HEK293T (cell line): ENCODE measurements at regions not wholly inside any gene's neighbourhood (a gene's known extent, or its start where the extent isn't known, plus 50 kb on each side); places are given as distances from the start of the nearest gene placed in this dataset.

Experiments used
- CTCF ChIA-PET: fragments of 350-600 bp; formaldehyde crosslinking; extraction: SDS; loops from one replicate; lab custom pipeline; 2021; ENCODE audit warnings: antibody characterized with exemption, inconsistent platforms; lab: Yijun Ruan, JAX
- POLR2A ChIA-PET: fragments of 350-600 bp; formaldehyde crosslinking; extraction: SDS; loops from one replicate; lab custom pipeline; 2020; ENCODE audit warnings: antibody characterized with exemption, inconsistent platforms; lab: Yijun Ruan, JAX
- DNase-seq: peaks from one replicate; pipeline ENCODE4 v3.0.0; 2012; ENCODE audit warnings: mixed read lengths; ENCODE audit errors: extremely low spot score
- ARNT ChIP-seq: fragments of 450-650 bp; IDR thresholded peaks from 2 replicates; pipeline ENCODE4 v1.6.1; 2017; ENCODE audit warnings: mild to moderate bottlenecking
- BHLHE40 ChIP-seq: fragments of 450-650 bp; IDR thresholded peaks from 2 replicates; pipeline ENCODE4 v1.6.1; 2016; ENCODE audit warnings: mild to moderate bottlenecking, moderate library complexity, borderline replicate concordance
- CTBP1 ChIP-seq: fragments of 450-650 bp; IDR thresholded peaks from 2 replicates; pipeline ENCODE4 v1.6.1; 2016; ENCODE audit warnings: borderline replicate concordance
- ELF4 ChIP-seq: fragments of 450-650 bp; IDR thresholded peaks from 2 replicates; pipeline ENCODE4 v1.6.1; 2017; ENCODE audit warnings: antibody characterized with exemption
- FOXA1 ChIP-seq: fragments of 450-650 bp; IDR thresholded peaks from 2 replicates; pipeline ENCODE4 v1.6.1; 2016; ENCODE audit warnings: mild to moderate bottlenecking
- FOXK2 ChIP-seq: fragments of 450-650 bp; IDR thresholded peaks from 2 replicates; pipeline ENCODE4 v1.6.1; 2016; ENCODE audit warnings: mild to moderate bottlenecking
- FOXM1 ChIP-seq: fragments of 450-650 bp; IDR thresholded peaks from 2 replicates; pipeline ENCODE4 v1.6.1; 2017; ENCODE audit warnings: mild to moderate bottlenecking, borderline replicate concordance
- HDGF ChIP-seq: fragments of 450-650 bp; IDR thresholded peaks from 2 replicates; pipeline ENCODE4 v1.6.1; 2017; ENCODE audit warnings: antibody characterized with exemption, borderline replicate concordance
- L3MBTL2 ChIP-seq: fragments of 450-650 bp; conservative IDR thresholded peaks from 2 replicates; pipeline ENCODE4 v1.6.1; 2016; ENCODE audit warnings: mild to moderate bottlenecking
- LEF1 ChIP-seq: fragments of 450-650 bp; IDR thresholded peaks from 2 replicates; pipeline ENCODE4 v1.6.1; 2017; ENCODE audit warnings: mild to moderate bottlenecking, borderline replicate concordance
- NFRKB ChIP-seq: fragments of 450-650 bp; IDR thresholded peaks from 2 replicates; pipeline ENCODE4 v1.6.1; 2016; ENCODE audit warnings: mild to moderate bottlenecking, moderate library complexity
- SP1 ChIP-seq: fragments of 450-650 bp; IDR thresholded peaks from 2 replicates; pipeline ENCODE4 v1.6.1; 2017
- SUZ12 ChIP-seq: fragments of 450-650 bp; IDR thresholded peaks from 2 replicates; pipeline ENCODE4 v1.6.1; 2016; ENCODE audit warnings: mild to moderate bottlenecking
- TARDBP ChIP-seq: fragments of 450-650 bp; IDR thresholded peaks from 2 replicates; pipeline ENCODE4 v1.6.1; 2016
- ZNF384 ChIP-seq: fragments of 450-650 bp; IDR thresholded peaks from 2 replicates; pipeline ENCODE4 v1.6.1; 2016
- TF ChIP-seq, protein P1 (sequence below): fragments of 450-650 bp; IDR thresholded peaks from 2 replicates; pipeline ENCODE4 v1.6.1; 2016

DNA sequence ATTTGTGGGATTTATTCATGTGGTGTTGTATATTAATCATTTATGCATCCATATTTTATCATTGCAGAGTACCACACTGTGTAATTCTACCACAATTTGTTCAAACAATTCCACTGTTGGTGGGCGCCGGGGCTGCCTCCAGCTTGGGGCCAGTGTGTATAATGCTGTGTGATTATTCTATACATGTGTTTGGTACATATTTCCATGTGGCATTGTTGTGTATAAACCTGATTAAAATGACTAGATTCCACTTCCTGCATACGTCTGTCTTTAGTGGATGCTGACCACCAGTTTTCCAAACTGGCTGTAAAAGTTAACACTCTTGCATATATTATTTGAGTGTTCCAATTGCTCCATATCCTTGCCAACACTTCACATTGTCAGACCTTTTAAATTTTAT, 1213.8 kb downstream of the TBC1D22A start:
- POLR2A ChIA-PET, result no interaction called here
- DNase-seq, result no peak
- TF ChIP-seq TARDBP, result no peak
- no peak for TF ChIP-seq FOXA1
- no peak for TF ChIP-seq FOXM1
- TF ChIP-seq, protein P1, sequence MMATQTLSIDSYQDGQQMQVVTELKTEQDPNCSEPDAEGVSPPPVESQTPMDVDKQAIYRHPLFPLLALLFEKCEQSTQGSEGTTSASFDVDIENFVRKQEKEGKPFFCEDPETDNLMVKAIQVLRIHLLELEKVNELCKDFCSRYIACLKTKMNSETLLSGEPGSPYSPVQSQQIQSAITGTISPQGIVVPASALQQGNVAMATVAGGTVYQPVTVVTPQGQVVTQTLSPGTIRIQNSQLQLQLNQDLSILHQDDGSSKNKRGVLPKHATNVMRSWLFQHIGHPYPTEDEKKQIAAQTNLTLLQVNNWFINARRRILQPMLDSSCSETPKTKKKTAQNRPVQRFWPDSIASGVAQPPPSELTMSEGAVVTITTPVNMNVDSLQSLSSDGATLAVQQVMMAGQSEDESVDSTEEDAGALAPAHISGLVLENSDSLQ, result no peak
- TF ChIP-seq ELF4, result no peak
- no peak for TF ChIP-seq FOXK2
- no peak for TF ChIP-seq ZNF384
- TF ChIP-seq L3MBTL2, result no peak
- TF ChIP-seq HDGF, result no peak
- no peak for TF ChIP-seq BHLHE40
- TF ChIP-seq SUZ12, result no peak
- TF ChIP-seq LEF1, result no peak
- TF ChIP-seq CTBP1, result no peak
- CTCF ChIA-PET, result no interaction called here

DNA sequence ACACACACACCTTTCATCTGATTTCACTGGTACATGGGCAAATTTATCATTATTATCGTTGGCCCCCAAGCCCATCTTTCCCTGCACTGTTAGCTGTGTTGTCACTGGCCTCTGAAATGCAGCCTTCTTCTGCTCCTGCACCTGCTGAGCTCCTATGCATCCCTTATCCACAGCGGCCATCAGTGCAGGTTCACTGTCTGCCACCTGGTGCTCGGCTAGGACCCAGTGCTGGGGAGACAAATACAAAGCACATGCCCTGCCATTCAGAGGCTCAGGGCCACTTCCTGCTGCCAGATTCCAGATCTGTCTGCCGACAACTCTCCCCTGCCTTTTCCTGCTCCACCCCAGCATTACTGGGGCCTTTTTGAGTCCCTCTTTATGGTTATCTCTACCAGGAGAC, 1205.4 kb downstream of the TBC1D22A start:
- TF ChIP-seq ARNT (no peak), FOXA1 (no peak), ZNF384 (no peak)
- TF ChIP-seq, protein P1, result no peak
- no peak for DNase-seq
- ChIA-PET POLR2A (no interaction called here), CTCF (no interaction called here)

DNA sequence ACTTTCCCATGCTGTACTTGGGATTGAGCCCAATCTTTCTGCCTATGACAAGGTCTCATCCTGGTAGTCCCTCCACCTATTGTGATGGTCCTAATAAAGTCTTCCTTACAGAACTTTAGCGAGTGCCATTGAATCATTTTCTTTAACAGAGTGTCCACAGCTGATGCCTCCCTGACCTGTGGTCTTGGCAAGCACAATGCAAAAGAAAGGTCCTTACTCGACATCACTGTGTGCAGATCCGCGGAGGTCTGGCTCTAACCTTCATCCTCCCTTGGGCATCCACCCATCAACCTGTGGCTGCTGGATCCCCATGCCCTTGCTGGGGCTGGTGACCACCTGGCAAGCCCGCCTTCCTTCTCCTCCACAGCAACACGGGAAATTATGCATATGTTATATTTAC, 1203.9 kb downstream of the TBC1D22A start:
- DNase-seq, result no peak
- POLR2A ChIA-PET, result no interaction called here
- CTCF ChIA-PET, result no interaction called here
- TF ChIP-seq L3MBTL2 (no peak), LEF1 (no peak), CTBP1 (no peak)

DNA sequence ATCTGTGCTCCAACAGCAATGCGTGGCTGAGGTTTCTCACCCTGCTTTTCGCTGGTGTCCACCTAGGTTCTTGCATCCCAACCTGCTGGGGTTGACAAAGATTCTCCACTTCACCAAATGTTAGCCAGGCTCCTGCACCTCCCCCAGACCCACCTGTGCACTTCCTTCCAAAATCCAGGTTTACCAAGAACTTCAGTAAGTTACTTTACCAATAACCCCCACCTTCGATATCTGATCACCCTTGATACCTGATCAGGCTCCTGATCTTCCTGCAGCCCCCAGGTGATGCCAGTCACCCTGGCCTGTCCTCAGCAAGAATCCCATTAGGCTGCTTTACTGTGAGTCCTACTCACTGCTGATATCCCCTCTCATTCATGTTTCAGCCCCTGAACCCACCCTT, 1203.4 kb downstream of the TBC1D22A start:
- TF ChIP-seq TARDBP (no peak), ZNF384 (no peak)
- no peak for DNase-seq
- CTCF ChIA-PET, result no interaction called here
- POLR2A ChIA-PET, result no interaction called here

DNA sequence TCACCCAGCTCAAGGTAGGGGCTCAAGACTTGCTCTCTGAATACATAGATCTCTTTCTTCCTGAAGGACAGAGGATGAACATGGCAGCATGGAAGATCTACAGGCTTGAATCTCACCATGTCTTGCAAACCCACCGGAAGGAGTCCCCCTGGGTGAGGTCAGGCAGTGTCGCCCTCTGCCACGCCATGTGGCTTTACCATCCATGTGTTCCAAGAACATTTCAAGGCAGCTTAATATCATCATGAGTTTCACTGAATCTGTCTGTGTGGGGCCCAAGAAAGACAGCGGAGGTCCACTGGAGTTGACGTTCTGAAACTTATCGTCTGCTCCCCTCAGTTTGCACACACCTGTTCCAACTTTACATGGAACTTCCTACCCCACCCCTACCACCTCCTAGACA, 1202.6 kb downstream of the TBC1D22A start:
- ChIA-PET POLR2A (no interaction called here), CTCF (no interaction called here)
- TF ChIP-seq, protein P1, result no peak
- TF ChIP-seq BHLHE40 (no peak), LEF1 (no peak), SUZ12 (no peak), ELF4 (no peak), ZNF384 (no peak), TARDBP (no peak), NFRKB (no peak), L3MBTL2 (no peak), CTBP1 (no peak), SP1 (no peak), FOXK2 (no peak), HDGF (no peak), ARNT (no peak), FOXM1 (no peak), FOXA1 (no peak)
- no peak for DNase-seq

DNA sequence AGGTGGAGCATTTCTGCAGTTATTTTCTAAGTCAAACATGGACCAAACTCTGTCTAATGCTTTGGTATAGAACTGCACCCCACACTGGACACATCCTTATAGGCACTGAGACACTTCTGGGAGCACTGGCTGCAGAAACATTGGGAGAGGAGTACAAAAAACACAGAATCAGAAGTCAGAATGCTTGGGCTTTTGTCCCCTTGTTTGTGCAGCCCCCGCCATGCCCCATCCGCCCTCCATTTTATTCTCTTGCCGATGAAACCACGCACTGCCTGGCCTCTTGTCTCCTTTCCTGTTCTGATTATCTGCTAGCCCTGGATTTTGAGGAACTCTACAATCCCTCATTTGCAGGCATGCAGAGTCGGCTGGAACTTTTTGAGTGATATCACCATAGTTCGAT, 1201.2 kb downstream of the TBC1D22A start:
- ChIA-PET POLR2A (no interaction called here), CTCF (no interaction called here)

DNA sequence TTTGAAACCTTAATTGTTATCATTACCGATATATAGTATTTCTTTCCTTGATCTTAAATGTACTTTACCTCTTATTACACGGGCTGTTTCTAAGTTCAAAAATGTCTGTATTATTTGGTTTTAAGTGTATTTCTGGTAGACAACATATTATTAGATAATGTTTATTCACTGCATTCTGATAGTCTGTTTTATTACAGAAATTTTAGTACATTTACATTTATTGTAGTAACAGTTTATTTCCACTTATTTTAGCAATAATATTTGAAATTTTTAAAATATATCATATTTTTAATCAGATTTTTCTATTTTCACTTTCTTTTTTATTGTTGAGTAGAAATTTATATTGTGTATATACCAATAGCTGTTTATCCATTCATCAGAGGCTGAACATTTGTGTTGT, 1195.2 kb downstream of the TBC1D22A start:
- TF ChIP-seq NFRKB, result no peak
- no peak for TF ChIP-seq FOXK2
- TF ChIP-seq FOXA1, result no peak
- no peak for TF ChIP-seq L3MBTL2
- no peak for TF ChIP-seq LEF1
- TF ChIP-seq, protein P1, result no peak
- no peak for TF ChIP-seq ARNT
- TF ChIP-seq BHLHE40, result no peak
- TF ChIP-seq HDGF, result no peak
- no peak for TF ChIP-seq TARDBP
- TF ChIP-seq SUZ12, result no peak
- TF ChIP-seq FOXM1, result no peak
- no peak for TF ChIP-seq SP1
- TF ChIP-seq ELF4, result no peak
- no peak for TF ChIP-seq CTBP1
- no peak for TF ChIP-seq ZNF384
- DNase-seq, result no peak
- POLR2A ChIA-PET, result no interaction called here
- CTCF ChIA-PET, result no interaction called here

More for the DNA sequence above, 1201.2 kb downstream of the TBC1D22A start:
- DNase-seq, result no peak
- TF ChIP-seq TARDBP, result no peak
